CD4-positive, alpha-beta T cell treated with Interleukin-17A for 1 hour (primary cell): ENCODE measurements at regions not wholly inside any gene's neighbourhood (a gene's known extent, or its start where the extent isn't known, plus 50 kb on each side); places are given as distances from the start of the nearest gene placed in this dataset.

ENCODE experiments used
- DNase-seq: peaks from one replicate; pipeline ENCODE4 v3.0.0-alpha.2; 2020

DNA sequence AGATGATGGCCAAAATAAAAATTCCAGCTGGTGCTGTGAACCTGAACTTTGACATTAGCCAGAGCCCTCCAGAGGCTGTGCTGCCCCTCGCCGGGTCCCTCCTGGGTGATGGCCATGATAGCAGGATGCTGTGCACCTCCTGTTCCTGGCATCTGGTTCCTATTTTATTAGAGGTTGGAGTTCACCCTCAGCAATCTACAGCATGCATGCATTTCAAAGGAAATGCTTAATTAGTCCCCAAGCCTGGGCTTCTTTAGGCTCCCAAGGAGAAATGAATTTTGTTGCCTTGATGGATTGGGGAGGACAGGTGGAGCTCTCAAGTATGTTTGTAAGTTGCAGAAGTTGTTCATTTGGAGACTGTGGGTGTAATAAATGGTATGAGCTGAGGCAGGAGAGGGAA, 166.9 kb downstream of the GLI2 start:
- DNase-seq = no peak

DNA sequence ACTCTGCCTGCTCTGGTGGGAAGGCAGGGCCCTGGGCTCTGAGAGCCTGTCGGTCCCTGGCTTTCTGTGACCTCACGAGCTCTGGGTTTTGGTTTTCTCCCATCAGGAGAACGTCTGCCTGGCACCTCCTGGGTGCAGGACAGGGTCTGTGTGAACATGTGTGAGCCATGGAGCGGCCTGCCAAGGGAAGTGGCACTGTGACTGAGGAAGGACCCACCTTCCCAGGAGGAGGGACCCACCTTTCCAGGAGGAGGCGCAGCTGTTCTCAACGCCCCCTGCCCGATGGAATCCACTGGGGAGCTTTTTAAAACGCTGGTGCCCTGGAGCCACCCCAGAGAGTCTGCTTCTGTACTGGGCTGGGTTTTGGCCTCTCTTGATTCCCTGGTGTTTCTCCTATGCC, 168.7 kb downstream of the GLI2 start:
- DNase-seq = no peak

DNA sequence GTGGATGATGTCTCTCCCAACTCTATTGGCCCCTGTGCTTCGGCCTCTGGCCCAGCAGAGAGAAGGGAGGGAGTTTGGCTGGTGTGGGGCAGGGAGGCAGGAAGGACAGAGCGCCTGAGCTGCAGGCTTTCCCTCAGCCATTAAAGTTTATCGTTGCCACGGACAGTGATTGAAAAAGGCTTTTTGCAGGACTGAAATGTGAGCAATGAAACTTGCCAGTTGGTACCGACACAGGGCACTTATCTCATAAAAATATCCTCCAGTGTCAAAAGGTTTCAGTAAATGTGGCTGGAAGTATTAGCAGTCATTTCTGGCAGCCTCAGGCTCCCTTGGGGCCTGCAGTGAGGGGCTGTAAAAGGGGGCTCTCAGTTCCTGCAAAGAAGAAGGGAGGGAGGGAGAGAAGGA, 169.2 kb downstream of the GLI2 start:
- no peak for DNase-seq

DNA sequence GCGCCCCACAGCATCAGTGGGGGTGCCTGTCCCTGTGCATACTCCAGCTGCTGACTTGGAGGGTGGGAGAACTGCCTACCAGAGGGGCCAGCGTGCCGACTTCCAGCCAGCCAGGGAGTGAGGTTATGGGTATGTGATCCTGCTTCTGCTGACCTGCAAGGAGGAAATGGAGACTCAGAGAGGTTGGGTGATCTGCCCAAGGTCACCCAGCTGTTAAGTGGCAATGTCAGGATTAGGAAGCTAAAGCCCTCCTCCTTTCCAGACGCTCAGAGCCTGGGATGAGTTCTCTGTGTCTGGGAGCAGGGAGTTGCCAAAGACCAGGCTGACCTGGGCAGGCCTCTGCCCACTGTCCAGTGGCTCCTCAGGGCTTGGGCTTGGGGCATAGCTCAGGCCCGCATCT, 169.6 kb downstream of the GLI2 start:
- DNase-seq = no peak

DNA sequence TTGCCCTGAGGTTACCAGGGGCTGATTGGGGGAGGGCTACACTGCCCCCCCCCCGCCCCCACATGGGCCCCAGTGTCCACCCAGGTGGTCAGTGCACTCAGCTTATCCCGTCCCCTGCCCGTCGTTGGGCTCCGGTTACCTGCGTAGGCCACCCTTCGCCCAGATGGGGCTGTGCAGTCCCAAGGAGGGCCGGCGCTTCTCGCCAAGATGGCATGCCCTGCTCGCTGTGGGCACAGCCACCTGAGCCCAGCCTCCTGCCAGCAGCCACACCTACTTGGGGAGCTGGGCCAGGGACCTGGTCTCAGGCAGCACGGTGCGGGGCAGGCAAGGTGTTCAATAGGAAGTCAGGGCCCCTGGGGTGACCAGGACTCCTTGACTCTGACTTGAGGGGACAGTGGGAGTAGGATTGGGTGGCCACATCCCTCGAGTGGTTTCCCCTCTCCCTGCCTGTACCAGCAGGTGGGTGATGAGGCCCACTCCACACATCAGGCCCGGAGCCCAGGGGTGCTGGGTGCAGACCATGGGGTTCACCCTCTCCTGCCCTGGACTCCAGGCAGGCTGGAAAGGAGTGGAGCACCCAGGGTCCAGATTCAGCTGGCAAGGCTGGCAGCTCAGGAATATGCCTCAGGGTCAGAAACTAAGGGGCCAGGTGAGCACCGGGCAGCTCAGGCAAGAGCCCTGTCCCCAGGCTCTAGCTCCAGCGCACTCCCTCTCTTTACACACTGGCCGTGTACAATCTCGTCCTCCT, 170.3 kb downstream of the GLI2 start:
- no peak for DNase-seq

DNA sequence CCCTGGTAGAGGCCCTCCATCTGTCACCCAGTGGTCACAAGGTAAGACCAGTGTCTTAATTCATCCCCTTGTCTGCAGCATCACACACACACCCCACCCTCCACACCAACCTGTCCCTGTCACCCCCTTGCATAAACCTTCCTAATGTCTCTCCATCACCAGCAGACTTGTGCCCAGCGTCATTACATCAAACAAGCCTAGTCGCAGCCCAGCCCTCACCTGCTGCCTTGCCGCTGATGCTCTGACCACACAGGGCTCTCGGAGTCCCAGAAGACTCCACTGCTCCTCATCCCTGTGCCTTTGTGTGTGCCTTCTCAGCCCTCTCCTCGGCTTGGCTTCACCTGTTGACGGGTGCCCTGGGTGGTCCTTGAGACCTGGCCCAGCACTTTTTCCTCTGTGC, 171.2 kb downstream of the GLI2 start:
- DNase-seq = no peak

DNA sequence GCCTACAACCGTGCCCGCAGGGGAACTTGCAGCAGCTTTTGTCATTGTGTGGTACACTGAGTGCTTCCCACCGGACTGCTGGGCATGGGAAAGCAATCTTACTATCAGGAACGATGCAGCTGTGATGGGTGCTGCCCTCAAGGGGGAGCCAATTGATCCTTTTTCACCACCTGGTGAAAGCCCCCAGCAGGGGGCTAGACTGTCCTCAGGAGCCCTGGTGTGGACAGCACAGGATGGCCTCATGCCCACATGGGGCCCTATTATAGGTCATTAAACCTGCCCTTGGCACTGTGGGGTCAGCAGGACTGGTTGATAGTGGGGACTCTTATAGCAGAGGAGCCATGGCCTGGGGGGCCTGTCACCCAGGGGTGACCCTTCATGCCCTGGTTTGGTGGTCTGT, 172.2 kb downstream of the GLI2 start:
- DNase-seq = no peak

DNA sequence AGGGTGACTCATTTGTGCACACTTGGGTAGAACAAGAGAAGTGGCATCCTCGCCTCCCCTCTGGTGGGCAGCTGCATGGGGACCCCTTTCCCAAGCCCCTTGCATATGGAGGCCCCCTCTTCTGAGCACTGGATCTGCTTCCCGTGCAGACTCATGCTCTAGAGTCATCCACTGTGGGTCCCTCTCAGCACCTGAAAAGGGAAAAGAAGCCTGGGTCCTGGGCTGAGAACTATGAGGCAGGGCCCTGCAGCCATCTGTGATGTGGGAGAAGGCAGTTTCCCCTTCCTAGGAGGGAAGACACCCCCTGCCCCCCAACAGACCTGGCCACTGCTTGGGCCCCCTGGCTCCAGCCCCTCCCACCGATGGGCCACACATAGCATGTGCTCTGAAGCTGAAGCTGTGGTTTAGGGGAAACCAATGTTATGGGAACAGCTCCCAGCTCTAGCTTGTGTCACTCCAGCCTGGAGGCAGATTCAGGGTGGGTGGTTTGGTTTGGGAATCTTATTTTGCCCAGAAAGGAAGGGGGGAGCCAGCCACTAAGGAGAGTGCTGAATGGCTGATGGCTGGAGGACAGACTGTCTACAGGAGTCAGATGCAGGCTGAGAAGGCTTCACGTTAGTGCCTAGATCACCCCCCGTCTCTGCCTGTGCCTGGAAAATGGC, 172.8 kb downstream of the GLI2 start:
- DNase-seq = no peak

DNA sequence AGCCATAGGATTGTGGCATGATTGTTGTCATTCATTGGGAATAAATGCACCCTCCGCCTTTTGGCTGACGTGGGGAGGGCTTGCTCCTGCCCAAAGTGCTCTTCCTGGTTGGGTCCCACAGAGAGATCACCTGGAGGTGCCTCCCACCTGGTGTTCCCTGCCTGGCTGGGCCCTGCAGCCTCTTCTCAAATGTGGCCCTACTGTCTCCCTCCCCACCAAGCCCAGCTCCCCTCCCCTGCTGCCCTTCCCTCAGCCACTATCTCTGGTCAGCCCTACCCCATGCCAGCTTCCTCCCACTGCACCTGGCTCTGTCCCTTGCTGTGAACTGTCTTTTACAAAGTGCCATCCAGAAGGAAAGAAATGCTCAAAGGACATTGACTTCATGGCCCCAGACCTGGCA, 173.4 kb downstream of the GLI2 start:
- no peak for DNase-seq

DNA sequence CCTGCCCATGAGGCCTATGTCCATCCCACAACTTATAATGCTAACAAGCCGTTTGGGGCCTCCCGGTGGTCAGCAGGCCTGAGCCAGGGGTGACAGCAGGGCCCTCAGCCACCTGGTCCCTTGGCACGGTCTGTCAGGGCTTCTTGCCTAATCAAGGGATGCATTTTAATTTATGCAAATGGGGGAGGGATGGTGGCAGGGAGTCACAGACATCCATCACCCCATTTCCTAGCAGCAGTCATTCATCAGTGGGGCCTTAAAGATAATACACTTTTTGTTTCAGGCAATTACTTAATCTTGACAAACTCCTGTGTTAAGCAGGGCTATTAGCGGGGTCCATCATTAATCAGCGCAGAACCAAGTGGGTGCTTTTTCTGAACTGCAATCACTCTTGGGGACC, 174.5 kb downstream of the GLI2 start:
- no peak for DNase-seq

DNA sequence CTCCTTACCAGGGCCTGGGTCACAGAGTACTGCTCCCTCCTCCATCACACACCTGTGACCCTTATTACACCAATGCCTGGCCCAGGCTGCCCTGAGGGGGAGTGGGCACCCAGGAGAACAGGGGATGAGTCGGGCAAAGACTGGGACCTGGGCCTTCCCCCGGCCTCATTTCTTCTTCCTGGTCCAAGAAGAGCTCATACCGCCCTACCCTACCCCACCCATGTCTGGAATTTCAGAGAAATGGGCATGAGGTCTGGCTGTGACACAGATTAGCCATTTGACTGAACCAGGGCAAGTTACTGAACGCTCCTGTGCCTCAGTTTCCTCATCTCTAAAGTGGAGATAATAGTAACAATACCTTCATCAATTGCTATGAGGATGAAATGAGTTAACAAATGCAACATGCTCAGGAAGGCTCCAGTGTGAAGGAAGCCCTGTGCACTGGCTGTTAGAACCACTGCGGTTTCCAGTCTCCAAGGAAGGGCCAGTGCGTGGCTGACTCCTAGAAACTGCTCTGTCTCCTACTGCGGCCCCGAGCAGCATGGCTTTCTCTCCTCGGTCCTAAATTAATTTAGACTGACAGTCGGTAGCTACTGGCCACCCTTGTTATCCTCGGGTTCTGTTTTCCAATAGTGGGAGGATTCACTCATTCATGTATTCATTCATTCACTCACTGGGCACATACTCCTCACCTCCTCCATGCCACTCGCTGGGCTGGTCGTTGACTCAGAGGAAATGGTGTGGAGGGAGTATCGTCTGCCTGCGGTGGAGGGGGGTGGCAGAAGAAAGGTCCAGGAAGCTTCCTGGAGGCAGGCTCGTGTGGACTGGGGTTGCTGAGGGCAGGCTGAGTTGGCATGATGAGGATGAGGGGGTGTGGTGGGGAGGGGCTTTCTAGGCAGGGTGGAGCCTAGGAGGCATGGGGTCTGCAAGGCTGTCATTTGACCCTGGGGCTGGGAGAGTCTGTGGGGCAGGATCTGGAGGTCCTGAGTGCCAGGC, 175.6 kb downstream of the GLI2 start:
- DNase-seq = no peak

DNA sequence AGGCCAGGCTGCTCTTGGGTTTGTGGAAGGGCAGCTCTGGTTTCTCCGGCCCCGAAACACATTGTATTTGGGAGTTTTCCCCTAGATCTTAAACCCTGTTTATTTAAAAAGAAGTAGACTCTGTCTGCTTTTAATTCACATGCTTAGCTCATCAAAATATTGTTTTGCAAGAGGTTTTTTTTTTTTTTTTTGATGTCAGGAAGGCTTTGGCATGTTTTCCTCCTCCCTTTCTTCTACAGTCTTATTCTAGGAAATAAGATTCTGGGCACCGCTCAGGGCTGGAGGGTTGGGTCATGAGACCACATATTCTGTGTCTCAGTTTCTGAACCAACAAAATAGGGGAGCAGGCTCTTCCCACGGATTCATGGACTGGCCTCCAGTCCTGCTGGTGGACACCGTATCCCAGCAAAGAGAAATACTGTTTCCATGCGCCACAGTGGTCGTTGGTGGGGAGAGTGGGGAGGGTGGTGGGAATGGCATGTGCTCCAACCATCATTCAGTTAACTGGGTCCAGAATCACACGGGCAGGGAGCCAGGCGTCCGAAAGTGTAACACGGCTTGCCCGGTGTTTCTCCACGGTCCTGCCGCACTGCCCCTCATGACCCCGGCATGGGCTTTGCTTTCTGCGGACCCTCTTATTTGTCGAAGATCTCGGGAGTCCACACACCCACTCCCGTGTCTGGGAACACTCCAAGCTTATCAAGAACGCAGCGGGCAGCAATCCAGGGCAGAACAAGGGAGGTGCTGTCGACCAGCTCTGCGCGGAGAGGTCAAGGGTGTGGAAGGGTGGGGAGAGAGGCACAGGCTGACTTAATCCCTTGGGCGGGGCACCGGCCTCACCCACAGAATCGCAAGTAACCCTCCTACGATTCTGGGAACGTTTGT, 176.7 kb downstream of the GLI2 start:
- DNase-seq = no peak

DNA sequence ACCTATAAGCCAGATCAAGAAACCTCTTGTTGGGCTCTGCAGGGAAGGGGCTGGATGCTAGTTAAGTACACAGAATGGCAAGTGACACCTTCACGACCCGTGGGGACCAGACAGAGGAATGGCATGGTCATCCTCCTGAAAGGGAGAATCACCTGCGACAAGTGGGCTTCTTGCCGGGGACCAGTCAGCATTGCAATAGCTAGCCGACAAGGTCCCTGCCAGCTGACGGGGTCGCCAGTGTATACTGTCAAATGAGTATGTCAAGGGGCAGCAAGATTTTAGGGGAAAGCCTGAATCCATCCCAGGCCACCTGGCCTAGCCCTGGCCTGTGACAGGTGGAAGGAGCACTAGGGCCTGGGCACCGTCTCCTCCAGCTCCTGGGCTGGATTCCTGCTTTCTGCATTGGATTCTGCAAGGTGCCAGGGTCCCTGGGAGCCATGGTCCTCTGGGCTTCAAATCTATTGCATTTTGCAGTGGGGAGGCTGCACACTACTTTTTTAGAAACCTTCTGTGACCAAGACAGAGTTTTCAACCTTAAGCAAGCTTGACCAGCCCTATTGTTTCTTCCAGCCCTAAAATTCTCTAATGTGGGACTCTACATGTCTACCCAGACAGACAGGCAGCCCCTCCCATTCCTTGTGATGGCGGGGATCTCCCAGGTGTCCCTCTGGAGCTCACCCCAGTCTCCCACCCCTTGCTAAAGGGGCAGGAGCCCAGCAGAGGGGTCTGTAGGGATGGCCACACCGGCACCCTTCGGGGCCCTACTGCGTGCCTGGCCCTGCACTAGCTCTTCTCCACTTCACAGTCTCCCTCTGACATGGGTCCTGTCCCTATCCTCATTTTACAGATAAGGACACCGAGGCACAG, 178.5 kb downstream of the GLI2 start:
- no peak for DNase-seq

DNA sequence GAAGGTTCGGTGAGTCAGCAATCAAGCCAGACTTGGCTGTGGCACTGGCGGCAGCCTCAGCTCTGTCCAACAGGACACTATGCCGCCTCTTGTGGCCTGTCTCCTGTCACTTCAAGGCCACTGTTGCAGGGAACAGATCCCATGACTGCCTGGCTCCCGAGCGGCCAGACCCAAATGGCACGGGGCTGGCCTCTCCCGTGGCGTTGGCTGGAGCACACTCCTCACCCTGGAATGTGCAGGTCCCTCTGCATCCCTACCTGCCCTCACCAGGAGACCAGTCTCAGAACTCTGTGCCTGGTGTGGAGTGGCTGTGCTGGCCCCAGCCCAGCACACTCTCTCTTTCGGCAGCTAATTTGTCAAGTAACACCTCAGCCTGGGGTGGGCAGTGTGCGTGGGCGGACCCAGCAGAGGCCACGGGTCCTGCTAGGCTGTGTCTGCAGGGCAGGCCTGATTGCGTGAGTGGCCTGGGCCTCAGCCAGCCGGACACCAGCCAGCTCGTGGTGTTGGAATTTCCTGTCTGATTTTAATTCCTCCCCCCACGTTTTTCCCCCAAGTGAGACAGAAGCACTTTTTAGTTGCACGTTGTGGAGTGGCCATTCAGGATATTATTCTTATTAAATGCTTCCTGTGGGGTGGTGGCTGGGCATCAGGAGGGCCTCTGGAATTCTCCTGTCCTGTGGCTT, 179.3 kb downstream of the GLI2 start:
- DNase-seq = no peak

DNA sequence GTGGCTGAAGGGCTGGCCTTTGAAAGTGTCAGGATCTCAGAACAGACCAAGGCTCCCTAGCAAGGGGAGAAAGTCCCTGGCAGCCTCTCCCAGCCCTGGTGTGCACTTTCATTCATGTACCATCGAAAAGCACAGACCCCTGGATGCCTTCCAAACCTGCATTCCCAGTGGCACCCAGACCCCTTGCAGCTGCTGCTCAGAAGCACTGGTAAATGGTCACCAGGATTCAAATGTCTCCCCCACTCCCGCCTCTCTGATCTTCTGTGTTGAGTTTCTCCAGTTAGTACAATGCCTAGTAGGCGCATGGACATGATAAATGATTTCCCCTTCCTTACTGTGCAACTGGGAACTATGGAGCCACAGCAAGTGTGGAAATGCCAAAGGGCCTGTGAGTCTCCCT, 180.0 kb downstream of the GLI2 start:
- DNase-seq = no peak

DNA sequence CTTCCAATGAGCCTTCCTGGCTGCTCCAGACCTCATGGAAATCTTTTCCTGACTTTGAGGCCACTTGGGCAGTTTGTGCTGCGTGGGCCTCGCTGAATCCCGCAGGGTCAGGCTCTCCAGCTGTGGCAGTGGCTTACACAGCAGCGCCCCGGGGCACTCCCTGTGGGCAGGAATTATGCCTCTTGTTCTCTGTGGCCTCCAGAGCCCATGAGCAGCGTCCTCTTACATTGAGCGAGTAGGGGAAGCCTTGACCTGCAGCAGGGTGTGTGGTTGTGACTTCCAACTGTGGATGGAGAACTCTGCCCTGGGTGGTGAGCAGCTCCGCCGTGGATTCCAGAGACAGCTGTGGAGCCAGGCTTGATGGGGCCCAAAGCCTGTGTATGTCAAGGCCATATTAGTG, 180.8 kb downstream of the GLI2 start:
- no peak for DNase-seq

DNA sequence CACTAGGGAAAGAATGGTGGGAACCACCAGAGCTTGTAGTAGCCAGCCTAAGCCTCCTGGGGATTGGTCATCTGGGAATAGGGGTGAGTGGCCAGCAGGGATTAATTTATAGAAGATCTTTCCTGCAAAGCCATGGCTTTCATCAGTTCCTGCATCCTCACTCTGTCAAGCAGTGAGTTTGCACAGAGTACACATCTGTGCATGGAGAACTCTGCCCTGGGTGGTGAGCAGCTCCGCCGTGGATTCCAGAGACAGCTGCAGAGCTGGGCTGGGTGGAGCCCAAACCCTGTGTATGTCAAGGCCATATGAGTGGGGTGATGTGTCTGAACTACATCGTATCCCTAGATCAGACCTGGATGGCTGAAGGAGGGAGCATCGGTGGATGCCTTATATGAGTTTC, 182.2 kb downstream of the GLI2 start:
- DNase-seq = no peak

DNA sequence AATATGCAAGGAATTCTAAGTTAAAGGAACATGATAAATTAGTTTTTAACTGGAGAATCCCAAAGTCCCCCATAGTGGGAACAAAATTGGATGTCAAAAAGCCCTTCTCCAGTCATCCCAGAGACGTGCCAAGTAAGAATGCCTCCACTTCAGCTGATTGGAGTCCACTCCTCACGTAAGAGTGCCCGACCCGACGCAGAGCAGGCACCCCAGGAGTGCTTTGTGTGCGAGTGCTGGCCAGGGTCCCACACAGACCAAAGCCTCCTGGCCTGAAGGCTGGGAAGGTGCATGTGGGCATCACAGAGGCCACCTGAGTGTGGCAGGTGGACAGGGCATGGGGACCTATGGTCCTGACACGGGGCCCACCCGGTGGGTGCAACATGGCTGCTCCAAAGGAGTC, 183.5 kb downstream of the GLI2 start:
- no peak for DNase-seq

DNA sequence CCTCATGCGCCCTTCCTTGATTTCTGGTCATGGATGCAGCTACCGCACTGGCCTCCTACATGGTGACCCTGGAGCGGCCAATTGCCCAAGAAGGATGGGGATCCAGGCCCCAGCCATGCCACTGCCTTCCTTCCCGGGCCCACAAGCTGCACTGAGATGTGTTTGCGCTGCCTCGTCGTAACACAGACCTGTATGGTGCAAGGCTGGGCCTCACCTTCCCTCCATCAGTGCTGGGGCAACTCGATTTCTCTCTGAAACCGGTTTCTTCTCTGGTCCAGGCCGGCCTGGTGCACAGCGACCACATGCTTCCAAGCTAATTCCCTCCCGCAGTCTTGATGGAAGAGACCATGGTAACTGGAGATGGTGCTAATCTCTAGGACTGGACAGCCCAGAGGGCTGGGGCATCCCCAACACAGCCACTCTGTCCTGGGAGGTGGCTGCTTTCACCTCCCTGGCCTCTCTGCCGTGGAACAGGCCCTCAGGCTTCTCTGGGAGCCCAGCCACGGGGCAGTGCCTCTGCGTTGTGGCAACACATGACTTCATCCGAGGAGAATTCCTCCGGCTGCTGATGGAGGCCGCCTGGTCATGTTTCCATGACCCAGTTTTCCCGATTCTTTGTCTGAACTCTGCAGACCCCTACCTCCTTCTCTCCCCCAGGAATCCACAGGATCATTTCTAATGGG, 184.2 kb downstream of the GLI2 start:
- no peak for DNase-seq

DNA sequence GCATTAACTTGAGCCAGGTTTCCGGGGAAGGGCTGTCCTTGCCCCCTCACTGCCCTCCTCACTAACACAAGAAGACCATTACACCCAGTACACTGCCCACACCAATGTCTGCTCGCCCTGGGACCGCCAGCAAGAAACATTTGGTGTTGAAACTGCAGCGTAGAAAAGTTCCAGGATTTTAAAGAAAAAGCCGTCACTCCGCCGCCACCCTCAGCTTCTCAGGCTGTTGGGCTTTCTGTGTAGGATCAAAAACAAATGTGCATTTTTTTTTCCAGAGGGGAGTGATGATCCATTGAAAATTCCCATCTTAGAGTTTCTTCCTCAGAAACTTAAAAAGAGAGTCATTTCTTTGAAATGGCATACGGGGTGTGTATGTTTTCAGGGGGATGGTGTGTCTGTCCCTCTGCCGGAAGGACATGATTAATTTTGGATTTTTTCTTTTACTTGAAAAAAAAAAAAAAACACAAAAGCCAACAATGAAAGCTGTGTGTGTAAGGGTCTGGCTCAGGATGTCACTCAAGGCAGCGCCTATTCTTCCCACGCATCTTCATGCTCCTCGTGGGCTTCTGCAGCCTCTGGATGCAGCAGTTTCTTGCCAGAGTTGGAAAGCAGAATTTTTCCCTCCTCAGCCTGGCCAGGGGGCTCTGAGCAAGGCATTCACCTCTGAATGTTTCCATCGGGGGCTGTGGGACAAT, 184.9 kb downstream of the GLI2 start:
- no peak for DNase-seq
